ENCODE measurements at regions not wholly inside any gene's neighbourhood (a gene's known extent, or its start where the extent isn't known, plus 50 kb on each side); places are given as distances from the start of the nearest gene placed in this dataset.
A peak's percentile ranks its signal among the peaks of the same experiment; 100 is the strongest.
"Not testable (repeated sequence)": the region's sequence is repeated elsewhere in the genome, so short reads cannot be mapped to it uniquely, and the experiment has no call there.

- peak; percentile 28 for DNase-seq (ENCODE audit: low read depth, low spot score)
Measured at GRCh38 chr5:1594357-1595106, 70.8 kb upstream of the LPCAT1 start.

- DNase-seq (ENCODE audit: low read depth, low spot score), result no peak
Measured at GRCh38 chr5:1593903-1594356, 70.2 kb upstream of the LPCAT1 start.

- DNase-seq (ENCODE audit: low read depth, low spot score), result not testable (repeated sequence)
Measured at GRCh38 chr5:1588071-1588694, 64.4 kb upstream of the LPCAT1 start.

DNA sequence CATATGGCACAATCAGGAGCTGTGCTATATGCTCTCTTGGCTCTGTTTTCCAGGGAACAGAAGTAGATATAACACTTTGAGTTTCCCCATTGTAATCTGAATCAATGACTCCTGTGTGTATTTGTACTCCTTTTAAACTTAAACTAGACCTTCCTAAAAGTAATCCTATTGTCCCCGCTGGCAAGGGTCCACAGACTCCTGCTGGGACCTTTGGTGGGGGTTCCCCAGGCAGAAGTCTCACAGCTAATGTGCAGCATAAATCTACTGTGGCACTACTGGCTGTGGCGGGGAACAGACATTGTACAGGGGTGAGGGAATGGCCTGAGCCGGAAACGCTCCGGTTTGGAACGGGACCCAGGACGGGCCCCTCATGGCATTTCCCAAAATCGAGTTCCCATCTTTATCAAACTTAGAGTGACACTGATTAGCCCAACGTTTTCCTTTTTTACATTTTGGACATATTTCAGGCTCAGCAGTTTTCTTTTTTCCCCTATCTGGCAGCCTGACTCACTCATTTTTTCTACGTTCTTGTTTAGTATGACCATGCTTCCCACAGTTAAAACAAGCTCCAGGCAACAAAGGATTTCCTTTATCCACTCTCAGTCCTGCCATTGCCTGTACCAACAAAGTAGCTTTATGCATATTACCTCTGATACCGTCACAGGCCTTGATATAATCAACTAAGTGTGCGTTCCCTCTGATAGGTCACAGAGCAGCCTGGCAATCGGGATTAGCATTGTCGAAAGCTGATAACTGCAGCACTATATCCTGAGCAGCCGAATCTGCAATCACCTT is 59.5 kb upstream of the LPCAT1 start:
- DNase-seq (ENCODE audit: low read depth, low spot score), result not testable (repeated sequence)

GRCh38 chr5:1579389-1579788 is 55.6 kb upstream of the LPCAT1 start:
- not testable (repeated sequence) for DNase-seq (ENCODE audit: low read depth, low spot score)

DNA sequence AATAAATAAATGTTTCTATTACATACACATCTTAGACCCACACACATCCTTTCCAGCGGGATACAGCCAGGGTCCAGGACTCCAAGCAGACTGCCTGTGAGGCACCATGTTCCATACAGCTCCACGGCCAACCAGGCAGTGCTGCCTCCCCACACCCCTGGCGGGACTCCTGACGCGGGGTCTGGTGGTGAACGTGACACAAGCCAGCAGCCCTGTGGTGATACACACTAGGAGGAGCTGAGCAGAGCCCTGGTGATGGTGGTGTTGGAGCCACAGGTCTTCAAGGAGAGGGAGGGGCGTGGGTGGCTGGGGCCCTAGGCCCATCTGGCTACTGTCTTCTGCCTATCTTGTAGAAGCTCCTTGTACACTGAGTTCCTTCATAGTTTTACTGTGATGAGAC is 53.1 kb upstream of the LPCAT1 start:
- not testable (repeated sequence) for DNase-seq (ENCODE audit: low read depth, low spot score)

GRCh38 chr5:1575991-1576714 is 52.4 kb upstream of the LPCAT1 start:
- not testable (repeated sequence) for DNase-seq (ENCODE audit: low read depth, low spot score)

DNA sequence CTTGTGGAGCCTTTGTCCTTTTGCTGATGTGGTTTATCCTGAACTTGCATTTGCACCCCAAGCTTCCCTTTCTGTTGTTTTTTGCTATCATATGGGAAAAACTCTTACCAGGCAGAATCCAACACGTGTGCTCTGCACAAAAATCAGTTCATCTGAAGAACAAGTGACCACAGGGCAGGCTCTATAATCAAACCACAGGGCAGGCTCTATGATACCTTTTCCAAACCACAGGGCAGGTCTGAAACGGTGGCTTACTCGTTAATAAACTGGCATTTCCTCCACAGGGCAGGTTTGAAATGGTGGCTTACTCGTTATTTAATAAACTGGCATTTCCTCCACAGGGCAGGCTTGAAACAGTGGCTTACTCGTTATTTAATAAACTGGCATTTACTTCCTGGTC is 51.7 kb upstream of the LPCAT1 start:
- not testable (repeated sequence) for DNase-seq (ENCODE audit: low read depth, low spot score)

DNA sequence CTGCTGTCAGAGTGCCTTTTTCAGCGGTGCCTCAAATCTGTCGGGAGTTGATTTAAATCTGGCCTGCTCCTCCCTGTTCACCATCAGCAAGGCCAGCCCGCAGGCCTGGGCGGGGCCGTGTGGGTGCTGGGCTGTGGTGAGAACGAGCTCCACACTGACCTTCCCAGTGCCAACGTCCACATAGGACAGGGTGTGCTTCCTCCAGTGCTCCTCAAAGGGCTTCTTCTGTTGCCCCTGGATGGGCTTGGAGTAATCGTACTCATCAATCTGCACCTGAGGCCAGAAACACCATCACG is 50.2 kb upstream of the LPCAT1 start:
- not testable (repeated sequence) for DNase-seq (ENCODE audit: low read depth, low spot score)

DNA sequence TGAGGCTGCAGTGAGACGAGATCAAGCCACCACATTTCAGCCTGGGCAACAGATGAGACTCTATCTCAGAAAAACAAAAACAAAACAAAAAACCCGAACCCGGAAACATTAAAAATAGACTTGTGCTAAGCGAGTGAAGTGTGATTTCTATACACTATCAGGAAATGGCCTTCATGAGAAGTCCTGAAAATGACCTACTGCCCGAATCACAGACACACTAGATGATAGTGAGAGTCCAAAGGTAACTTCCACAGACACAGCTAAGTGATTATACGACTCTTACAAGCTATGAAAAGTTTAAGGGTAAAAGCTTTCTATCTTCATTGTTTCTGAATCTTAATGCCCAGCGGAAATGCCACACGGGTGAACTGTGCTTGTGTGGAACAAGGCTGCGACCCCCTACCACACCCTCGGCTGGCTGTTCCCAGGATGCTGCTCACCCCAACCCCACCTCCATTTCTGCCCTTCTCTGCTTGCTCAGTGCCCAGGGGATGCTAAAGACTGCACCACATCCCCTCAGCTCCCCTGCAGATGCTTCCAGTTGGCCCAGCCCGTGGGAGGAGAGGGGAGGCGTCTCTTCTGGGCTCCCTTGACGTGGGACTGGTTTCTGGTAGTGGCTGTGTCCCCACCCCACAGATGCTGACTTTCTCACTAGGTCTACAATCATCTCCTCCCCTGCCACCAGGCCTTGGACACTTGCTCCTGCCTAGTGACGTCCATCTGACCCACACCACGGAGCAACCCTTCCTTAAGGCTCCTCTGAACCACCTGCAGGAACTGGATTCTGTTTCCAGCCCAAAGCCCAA is 49.7 kb upstream of the LPCAT1 start:
- not testable (repeated sequence) for DNase-seq (ENCODE audit: low read depth, low spot score)
